ENCODE measurements at regions not wholly inside any gene's neighbourhood (a gene's known extent, or its start where the extent isn't known, plus 50 kb on each side); places are given as distances from the start of the nearest gene placed in this dataset.
"Not testable (repeated sequence)": the region's sequence is repeated elsewhere in the genome, so short reads cannot be mapped to it uniquely, and the experiment has no call there.

DNA sequence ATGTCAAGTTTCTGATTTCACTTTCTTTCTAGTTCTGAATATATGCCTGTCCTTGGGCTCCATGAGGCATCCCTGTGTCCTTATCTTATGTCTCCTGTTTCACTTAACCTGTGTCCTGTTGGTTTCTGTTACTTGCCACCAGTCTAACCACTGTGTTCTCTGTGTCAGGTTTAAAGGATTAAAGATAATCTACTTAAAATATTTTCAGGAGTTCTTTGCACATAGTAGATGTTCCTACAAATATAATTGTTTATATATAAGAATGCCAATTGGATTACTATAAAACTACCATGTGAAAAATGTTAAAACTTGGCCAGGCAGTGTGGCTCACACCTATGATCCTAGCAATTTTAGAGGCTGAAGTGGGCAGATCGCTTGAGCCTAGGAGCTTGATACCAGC is 406.4 kb downstream of the CCER1 start:
- H3K9me3 ChIP-seq, result no peaks in the 10 kb centered on the region
- H3K4me3 ChIP-seq, result no peak overlapping the region
- ATAC-seq (no peak), DNase-seq (no peak)
- no peaks in the 10 kb centered on the region for H3K36me3 ChIP-seq (replicated peaks in 1 of 2; ENCODE audit: insufficient read depth in 1 of 2, low read depth in 2 of 2)
- no peak for TF ChIP-seq POLR2A (IDR thresholded peaks at IDR 0.05)
- TF ChIP-seq, protein P1, sequence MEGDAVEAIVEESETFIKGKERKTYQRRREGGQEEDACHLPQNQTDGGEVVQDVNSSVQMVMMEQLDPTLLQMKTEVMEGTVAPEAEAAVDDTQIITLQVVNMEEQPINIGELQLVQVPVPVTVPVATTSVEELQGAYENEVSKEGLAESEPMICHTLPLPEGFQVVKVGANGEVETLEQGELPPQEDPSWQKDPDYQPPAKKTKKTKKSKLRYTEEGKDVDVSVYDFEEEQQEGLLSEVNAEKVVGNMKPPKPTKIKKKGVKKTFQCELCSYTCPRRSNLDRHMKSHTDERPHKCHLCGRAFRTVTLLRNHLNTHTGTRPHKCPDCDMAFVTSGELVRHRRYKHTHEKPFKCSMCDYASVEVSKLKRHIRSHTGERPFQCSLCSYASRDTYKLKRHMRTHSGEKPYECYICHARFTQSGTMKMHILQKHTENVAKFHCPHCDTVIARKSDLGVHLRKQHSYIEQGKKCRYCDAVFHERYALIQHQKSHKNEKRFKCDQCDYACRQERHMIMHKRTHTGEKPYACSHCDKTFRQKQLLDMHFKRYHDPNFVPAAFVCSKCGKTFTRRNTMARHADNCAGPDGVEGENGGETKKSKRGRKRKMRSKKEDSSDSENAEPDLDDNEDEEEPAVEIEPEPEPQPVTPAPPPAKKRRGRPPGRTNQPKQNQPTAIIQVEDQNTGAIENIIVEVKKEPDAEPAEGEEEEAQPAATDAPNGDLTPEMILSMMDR (IDR thresholded peaks at IDR 0.05), result no peak
- WGBS, 2 donors, result 77 to 86% methylated on average over 1 of the region's 1 CpG
- H3K27me3 ChIP-seq, result no peaks in the 10 kb centered on the region
- no peak overlapping the region for H3K27ac ChIP-seq
- H3K4me1 ChIP-seq, result no peaks in the 10 kb centered on the region
- intact Hi-C loops (cut with DNase I), result no loop called here

DNA sequence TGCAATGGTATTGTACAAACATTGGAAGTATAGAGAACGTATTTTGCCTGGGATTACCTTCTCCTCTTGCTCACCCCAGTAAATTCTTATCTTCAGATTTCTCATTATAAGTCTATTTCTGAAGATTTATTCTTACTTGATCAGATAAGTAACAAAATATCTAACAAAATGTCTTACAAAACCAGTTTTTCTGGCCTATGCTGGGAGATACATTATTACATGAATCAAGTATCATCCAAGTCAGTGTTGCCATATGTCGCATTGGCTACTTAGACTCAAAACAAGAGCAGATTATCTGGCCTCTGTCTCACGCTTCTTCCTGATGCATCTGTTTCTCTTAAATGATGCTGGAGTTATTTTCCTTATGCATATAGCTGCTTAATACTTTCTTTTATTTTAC is 408.5 kb downstream of the CCER1 start:
- no peaks in the 10 kb centered on the region for H3K9me3 ChIP-seq
- no peak for ATAC-seq
- 75 to 83% methylated on average over 3 of the region's 3 CpGs for WGBS, 2 donors

DNA sequence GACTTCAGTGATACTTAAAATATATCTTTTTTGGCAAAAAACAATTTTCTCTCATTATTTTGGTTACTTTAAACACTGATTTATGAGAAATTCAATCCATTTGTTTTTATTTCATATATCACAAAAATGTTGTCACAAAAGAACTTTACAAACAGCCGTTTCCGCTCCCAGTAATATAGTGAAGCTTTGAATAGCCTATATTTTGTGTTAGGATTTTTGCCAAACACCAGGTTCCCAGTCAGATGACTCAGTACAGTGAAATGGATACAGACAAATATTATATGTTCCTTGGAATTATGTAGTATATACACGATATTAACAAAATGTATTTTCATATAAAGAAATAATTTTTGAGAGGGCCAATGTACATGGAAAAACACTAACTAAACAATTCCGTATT is 411.1 kb downstream of the CCER1 start:
- WGBS, 2 donors, result 80 to 81% methylated on average over 4 of the region's 4 CpGs
- no peaks in the 10 kb centered on the region for H3K4me1 ChIP-seq
- ATAC-seq (no peak), DNase-seq (no peak)
- intact Hi-C loops (cut with DNase I), result no loop called here
- no peaks in the 10 kb centered on the region for H3K27me3 ChIP-seq
- H3K4me3 ChIP-seq, result no peak overlapping the region
- H3K27ac ChIP-seq, result no peak overlapping the region
- no peak for TF ChIP-seq POLR2A (IDR thresholded peaks at IDR 0.05)
- TF ChIP-seq, protein P1 (IDR thresholded peaks at IDR 0.05), result no peak
- no peaks in the 10 kb centered on the region for H3K36me3 ChIP-seq (replicated peaks in 1 of 2; ENCODE audit: insufficient read depth in 1 of 2, low read depth in 2 of 2)
- H3K9me3 ChIP-seq, result no peaks in the 10 kb centered on the region

More for the DNA sequence above, 408.5 kb downstream of the CCER1 start:
- no peak for DNase-seq
- no peak overlapping the region for H3K27ac ChIP-seq
- no peak overlapping the region for H3K4me3 ChIP-seq
- intact Hi-C loops (cut with DNase I), result no loop called here
- TF ChIP-seq, protein P1 (IDR thresholded peaks at IDR 0.05), result no peak
- no peak for TF ChIP-seq POLR2A (IDR thresholded peaks at IDR 0.05)
- no peaks in the 10 kb centered on the region for H3K27me3 ChIP-seq
- H3K36me3 ChIP-seq (replicated peaks in 1 of 2; ENCODE audit: insufficient read depth in 1 of 2, low read depth in 2 of 2), result no peaks in the 10 kb centered on the region
- no peaks in the 10 kb centered on the region for H3K4me1 ChIP-seq

GRCh38 chr12:90543374-90543773 is 411.6 kb downstream of the CCER1 start:
- Histone ChIP-seq H3K36me3 (replicated peaks in 1 of 2; ENCODE audit: insufficient read depth in 1 of 2, low read depth in 2 of 2) (no peaks in the 10 kb centered on the region), H3K27me3 (no peaks in the 10 kb centered on the region), H3K4me3 (no peak overlapping the region), H3K4me1 (no peaks in the 10 kb centered on the region), H3K9me3 (no peaks in the 10 kb centered on the region), H3K27ac (no peak overlapping the region)
- WGBS, 2 donors, result 24 to 48% methylated on average over 1 of the region's 1 CpG
- ATAC-seq, result no peak
- DNase-seq, result no peak
- intact Hi-C loops (cut with DNase I), result no loop called here
- TF ChIP-seq, protein P1 (IDR thresholded peaks at IDR 0.05), result no peak
- no peak for TF ChIP-seq POLR2A (IDR thresholded peaks at IDR 0.05)

- H3K4me3 ChIP-seq; H3K4me1 ChIP-seq; intact Hi-C loops (cut with DNase I); H3K27me3 ChIP-seq; DNase-seq; H3K27ac ChIP-seq; H3K36me3 ChIP-seq (replicated peaks in 1 of 2; ENCODE audit: insufficient read depth in 1 of 2, low read depth in 2 of 2); ATAC-seq; H3K9me3 ChIP-seq: not testable (repeated sequence)
- WGBS, 2 donors, result 40% methylated on average over 1 of the region's 1 CpG; no CpG with 5 or more reads in 1 of the 2 donors
Measured at GRCh38 chr12:90542852-90543251, 412.1 kb downstream of the CCER1 start.

DNA sequence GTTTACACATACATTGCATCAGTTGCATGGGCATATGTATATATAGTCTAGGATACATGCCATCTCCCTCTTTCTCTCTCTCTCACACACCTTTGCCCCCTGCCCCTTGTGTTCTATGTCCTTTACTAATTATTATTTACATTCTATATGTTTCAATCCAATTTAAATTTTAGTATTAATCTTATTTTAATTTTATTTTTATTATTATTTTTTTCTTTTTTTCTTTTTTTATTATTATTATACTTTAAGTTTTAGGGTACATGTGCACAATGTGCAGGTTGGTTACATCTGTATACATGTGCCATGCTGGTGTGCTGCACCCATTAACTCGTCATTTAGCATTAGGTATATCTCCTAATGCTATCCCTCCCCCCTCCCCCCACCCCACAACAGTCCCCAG is 421.1 kb downstream of the CCER1 start:
- H3K36me3 ChIP-seq (replicated peaks in 1 of 2; ENCODE audit: insufficient read depth in 1 of 2, low read depth in 2 of 2); intact Hi-C loops (cut with DNase I); DNase-seq; H3K27me3 ChIP-seq; ATAC-seq; H3K4me1 ChIP-seq; H3K27ac ChIP-seq; H3K9me3 ChIP-seq; H3K4me3 ChIP-seq: not testable (repeated sequence)
- WGBS, 2 donors, result 43 to 55% methylated on average over 1 of the region's 1 CpG
